ENCODE measurements at regions not wholly inside any gene's neighbourhood (a gene's known extent, or its start where the extent isn't known, plus 50 kb on each side); places are given as distances from the start of the nearest gene placed in this dataset.
A peak's percentile ranks its signal among the peaks of the same experiment; 100 is the strongest.

GRCh38 chr5:13378091-13378490 is 566.4 kb downstream of the DNAH5 start:
- no peak overlapping the region for H3K27ac ChIP-seq
- TF ChIP-seq ZFX (IDR thresholded peaks at IDR 0.05) (no peak), CTCF (conservative IDR thresholded peaks at IDR 0.05) (no peak)

GRCh38 chr5:13359344-13359743 is 585.1 kb downstream of the DNAH5 start:
- H3K27ac ChIP-seq = no peak overlapping the region
- TF ChIP-seq ZFX (IDR thresholded peaks at IDR 0.05) (no peak), CTCF (conservative IDR thresholded peaks at IDR 0.05) (no peak)

- no peak for TF ChIP-seq CTCF (conservative IDR thresholded peaks at IDR 0.05)
- no peak for TF ChIP-seq ZFX (IDR thresholded peaks at IDR 0.05)
- H3K27ac ChIP-seq = no peak overlapping the region
These were observed 586.1 kb downstream of the DNAH5 start for GRCh38 chr5:13358342-13358741.

DNA sequence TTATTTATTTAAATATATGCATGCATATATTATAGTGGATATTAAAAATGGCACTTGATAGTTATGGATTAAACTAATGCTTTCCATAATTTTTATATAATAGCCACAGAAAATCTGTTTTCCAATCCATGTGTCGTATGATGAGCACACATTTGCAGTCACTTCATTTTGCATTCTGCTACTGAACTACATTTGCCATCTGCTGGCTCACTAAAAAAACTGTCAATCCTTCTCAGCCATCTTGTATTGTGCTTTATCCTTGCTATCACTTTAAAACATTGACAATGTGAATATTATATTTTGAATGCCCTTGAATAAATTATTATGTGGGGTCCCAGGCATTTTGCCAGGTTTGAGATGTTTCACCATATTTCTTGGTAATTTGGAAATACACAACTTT is 586.6 kb downstream of the DNAH5 start:
- H3K27ac ChIP-seq = no peak overlapping the region
- TF ChIP-seq CTCF (conservative IDR thresholded peaks at IDR 0.05) = 0 out of 2 replicates have a peak, but pooled peaks have one; percentile 5
- TF ChIP-seq ZFX (IDR thresholded peaks at IDR 0.05) = no peak

- no peak overlapping the region for H3K27ac ChIP-seq
- TF ChIP-seq CTCF (conservative IDR thresholded peaks at IDR 0.05) = no peak
These were observed 588.3 kb downstream of the DNAH5 start for GRCh38 chr5:13356226-13356625.

DNA sequence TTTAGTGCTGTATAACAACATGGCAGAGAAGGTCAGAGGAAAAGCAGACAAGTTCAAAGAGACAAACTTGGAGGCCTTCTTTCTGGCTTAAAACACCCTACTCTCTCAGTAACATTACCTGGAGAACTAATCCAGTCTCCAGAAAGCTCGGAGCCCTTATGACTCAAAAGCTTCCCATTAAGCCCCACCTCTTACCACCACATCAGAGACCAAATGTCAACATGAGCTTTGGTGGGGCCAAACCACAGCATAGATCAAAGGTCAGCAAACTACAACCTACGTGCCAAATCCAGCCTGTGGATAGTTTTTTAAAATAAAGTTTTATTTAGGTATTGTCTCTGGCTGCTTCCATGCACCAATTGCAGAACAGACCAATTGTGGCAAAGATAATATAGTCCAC is 589.9 kb downstream of the DNAH5 start:
- H3K27ac ChIP-seq = no peak overlapping the region
- TF ChIP-seq CTCF (conservative IDR thresholded peaks at IDR 0.05) (no peak), ZFX (IDR thresholded peaks at IDR 0.05) (no peak)

DNA sequence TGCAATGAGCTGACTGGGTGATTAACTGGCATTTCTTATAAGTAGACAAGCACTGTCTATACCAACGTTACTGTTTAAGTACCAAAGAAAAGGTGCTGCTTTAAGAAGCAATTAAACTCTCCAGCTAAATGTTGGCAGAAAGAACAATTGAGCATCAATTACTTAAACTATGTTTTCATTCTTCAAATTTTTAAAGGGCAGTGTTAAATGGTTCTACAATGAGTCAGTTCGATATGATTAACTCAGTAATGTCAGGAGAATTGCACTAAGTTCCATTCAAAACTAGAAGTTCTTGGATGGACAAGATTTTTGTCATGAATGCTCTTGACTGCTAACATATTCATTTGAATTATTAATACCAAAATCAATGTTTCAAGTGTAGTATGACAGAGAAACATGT is 593.7 kb downstream of the DNAH5 start:
- no peak overlapping the region for H3K27ac ChIP-seq
- TF ChIP-seq ZFX (IDR thresholded peaks at IDR 0.05) = no peak
- TF ChIP-seq CTCF (conservative IDR thresholded peaks at IDR 0.05) = no peak
